B cell (primary cell): ENCODE measurements at regions not wholly inside any gene's neighbourhood (a gene's known extent, or its start where the extent isn't known, plus 50 kb on each side); places are given as distances from the start of the nearest gene placed in this dataset.

Source experiments
- ATAC-seq: fragments of 200-7000 bp; cut with Tn5 transposase; one replicate; pipeline ENCODE4 v1.10.0; 2021; ENCODE audit warnings: low read depth, mild to moderate bottlenecking, moderate number of reproducible peaks, moderate library complexity
- CTCF ChIA-PET: fragments of 350-600 bp; sonication (Branson Sonifier 250); formaldehyde crosslinking; loops from one replicate; lab custom pipeline; 2021; ENCODE audit warnings: antibody characterized with exemption, inconsistent platforms; lab: Charles Lee
- POLR2A ChIA-PET: fragments of 350-600 bp; sonication (Branson Sonifier 250); formaldehyde crosslinking; loops from one replicate; lab custom pipeline; 2021; ENCODE audit warnings: antibody characterized with exemption; lab: Charles Lee
- DNase-seq: peaks from one replicate; pipeline ENCODE4 v3.0.0; 2013
- H2AFZ ChIP-seq: 2 replicates; pipeline ENCODE4 v1.6.1; 2012; ENCODE audit warnings: mild to moderate bottlenecking, low read depth, low read length; ENCODE audit not compliant: insufficient read depth, poor library complexity, severe bottlenecking
- H3K27ac ChIP-seq, 2 donors: 1 replicate in 1 of 2; 2 replicates in 1 of 2; pipeline ENCODE4 v1.5.1; 2012 to 2013; ENCODE audit warnings: low read length in 2 of 2, mild to moderate bottlenecking in 2 of 2, moderate library complexity in 1 of 2
- H3K27me3 ChIP-seq, 4 experiments: fragments of 200-600 bp in 1 of 4; sonication (generic) in 1 of 4; replicated peaks in 1 of 4; 1 replicate in 2 of 4; 2 replicates in 2 of 4; pipeline versions ENCODE4 v1.6.1 to v1.7.0; 2013 to 2016; ENCODE audit warnings: low read length in 3 of 4, mild to moderate bottlenecking in 2 of 4, mixed read lengths in 1 of 4, moderate library complexity in 1 of 4; ENCODE audit not compliant: insufficient read depth in 4 of 4, control insufficient read depth in 3 of 4; ENCODE audit errors: control extremely low read depth in 1 of 4
- H3K36me3 ChIP-seq, 2 experiments: replicated peaks in 1 of 2; 1 replicate in 1 of 2; 2 replicates in 1 of 2; pipeline versions ENCODE4 v1.6.1 to v1.7.1; 2013; ENCODE audit warnings: low read length in 1 of 2; ENCODE audit not compliant: insufficient read depth in 2 of 2, control insufficient read depth in 1 of 2; ENCODE audit errors: control extremely low read depth in 1 of 2, extremely low read depth in 1 of 2
- H3K4me1 ChIP-seq, 2 donors: fragments of 200-600 bp in 1 of 2; sonication (generic) in 1 of 2; 1 replicate in 1 of 2; 2 replicates in 1 of 2; pipeline versions ENCODE4 v1.5.1 to v1.6.1; 2013 to 2017; ENCODE audit warnings: low read length in 2 of 2; ENCODE audit not compliant: control insufficient read depth in 2 of 2, insufficient read depth in 2 of 2
- H3K4me2 ChIP-seq: replicated peaks from 2 replicates; pipeline ENCODE3; 2012; ENCODE audit warnings: mild to moderate bottlenecking, low read depth, low read length; ENCODE audit not compliant: poor library complexity, severe bottlenecking
- H3K4me3 ChIP-seq, 5 experiments: fragments of 200-600 bp in 1 of 5; sonication (generic) in 1 of 5; 1 replicate in 3 of 5; 2 replicates in 2 of 5; pipeline versions ENCODE4 v1.5.1 to v1.7.0; 2011 to 2016; ENCODE audit warnings: low read length in 4 of 5, mild to moderate bottlenecking in 4 of 5, low read depth in 2 of 5, control low read depth in 1 of 5, moderate library complexity in 1 of 5; ENCODE audit not compliant: insufficient read depth in 1 of 5; ENCODE audit errors: control extremely low read depth in 1 of 5, extremely low read depth in 1 of 5
- H3K79me2 ChIP-seq: fragments of 200-600 bp; sonication (generic); one replicate; pipeline ENCODE4 v1.6.0; 2016; ENCODE audit warnings: low read length; ENCODE audit not compliant: control insufficient read depth, insufficient read depth
- H3K9ac ChIP-seq: fragments of 200-600 bp; sonication (generic); 2 replicates; pipeline ENCODE4 v1.6.1; 2017; ENCODE audit warnings: mild to moderate bottlenecking, low read length, moderate library complexity
- H3K9me3 ChIP-seq, 3 donors: one replicate each; pipeline versions ENCODE4 v1.6.1 to v1.7.1; 2013; ENCODE audit warnings: low read length in 2 of 3; ENCODE audit not compliant: control insufficient read depth in 2 of 3, insufficient read depth in 1 of 3; ENCODE audit errors: control extremely low read depth in 1 of 3
- H4K20me1 ChIP-seq: 2 replicates; pipeline ENCODE4 v1.6.0; 2012; ENCODE audit warnings: mild to moderate bottlenecking, low read length; ENCODE audit not compliant: insufficient read depth, control insufficient read depth, poor library complexity, severe bottlenecking
- H3K27ac Mint-ChIP-seq: one replicate; pipeline ENCODE4 v1.8.0; 2021; ENCODE audit warnings: mixed read lengths
- H3K27me3 Mint-ChIP-seq: one replicate; pipeline ENCODE4 v1.8.0; 2021; ENCODE audit warnings: mixed read lengths
- H3K4me1 Mint-ChIP-seq: one replicate; pipeline ENCODE4 v1.8.0; 2021; ENCODE audit warnings: mixed read lengths
- H3K4me3 Mint-ChIP-seq: one replicate; pipeline ENCODE4 v1.8.0; 2021; ENCODE audit warnings: mixed read lengths
- H3K9me3 Mint-ChIP-seq: one replicate; pipeline ENCODE4 v1.8.0; 2022; ENCODE audit warnings: mixed read lengths; ENCODE audit not compliant: insufficient read depth
- CTCF ChIP-seq: fragments of 200-600 bp; IDR thresholded peaks from one replicate; pipeline ENCODE4 v1.8.0; 2022; ENCODE audit warnings: antibody characterized with exemption, mild to moderate bottlenecking
- EZH2 ChIP-seq: IDR thresholded peaks from 2 replicates; pipeline ENCODE4 v1.6.1; 2012; ENCODE audit warnings: borderline replicate concordance, low read depth, mild to moderate bottlenecking, moderate library complexity, low read length; ENCODE audit not compliant: insufficient read depth, poor library complexity, severe bottlenecking
- WGBS: methylation state at CpG from one replicate; pipeline ENCODE4 v1.1.5; 2013; ENCODE audit warnings: missing lambda C conversion rate; ENCODE audit not compliant: insufficient coverage; 5-methylcytosine and 5-hydroxymethylcytosine counted together
- intact Hi-C: fragments of 100-400 bp; cut with micrococcal nuclease; formaldehyde crosslinking; loops from one replicate; pipeline ENCODE4 v1.10.0; 2022

DNA sequence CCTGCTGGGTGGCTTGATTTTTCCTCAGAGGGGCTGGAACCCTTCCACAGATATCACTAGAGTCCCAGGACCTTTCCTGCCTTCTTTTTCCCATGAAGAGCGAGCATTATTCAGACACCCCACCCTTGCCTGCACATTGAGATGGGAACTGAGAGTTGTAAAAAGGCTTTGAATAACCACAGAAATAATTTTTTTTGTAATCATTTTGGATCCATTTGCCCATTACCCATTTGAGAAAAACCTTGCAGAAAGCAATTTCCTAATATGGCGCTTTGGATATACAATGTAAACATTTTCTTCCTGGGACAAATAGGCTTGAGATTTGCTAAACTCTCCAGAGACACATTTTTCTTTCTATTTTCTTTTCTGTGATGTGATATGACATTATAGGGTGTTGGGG, 250.6 kb downstream of the MSRB3 start:
- no CpG with 5 or more reads among the region's 2 CpGs for WGBS
- H3K4me3 ChIP-seq, result no peak overlapping the region
- no peak overlapping the region for H3K27ac ChIP-seq
- no peak overlapping the region for H3K4me2 ChIP-seq
- H3K36me3 ChIP-seq, result no peaks in the 10 kb centered on the region
- TF ChIP-seq EZH2 (no peak), CTCF (no peak)
- H3K9ac ChIP-seq, result no peak overlapping the region
- POLR2A ChIA-PET, result no interaction called here
- no peaks in the 10 kb centered on the region for H3K79me2 ChIP-seq
- DNase-seq, result no peak
- Mint-ChIP-seq H3K27me3 (peaks cover under 1% of the 10 kb centered on the region), H3K9me3 (no peaks in the 10 kb centered on the region), H3K4me3 (no peak overlapping the region), H3K27ac (no peak overlapping the region), H3K4me1 (no peaks in the 10 kb centered on the region)
- intact Hi-C loops, result no loop called here
- H3K4me1 ChIP-seq, result no peaks in the 10 kb centered on the region
- CTCF ChIA-PET, result no interaction called here
- H3K9me3 ChIP-seq, result peaks cover 0 to 3% (median 0%) of the 10 kb centered on the region in 3 donors
- H3K27me3 ChIP-seq, result no peaks in the 10 kb centered on the region
- ATAC-seq, result no peak
- no peak overlapping the region for H2AFZ ChIP-seq
- H4K20me1 ChIP-seq, result no peaks in the 10 kb centered on the region

GRCh38 chr12:65529771-65530435, 251.4 kb downstream of the MSRB3 start:
- WGBS, result 92% methylated on average over 7 of the region's 7 CpGs
- H3K9ac ChIP-seq, result no peak overlapping the region
- no peak for TF ChIP-seq CTCF
- TF ChIP-seq EZH2, result no peak
- no peaks in the 10 kb centered on the region for H3K27me3 ChIP-seq
- H4K20me1 ChIP-seq, result no peaks in the 10 kb centered on the region
- Mint-ChIP-seq H3K4me3 (no peak overlapping the region), H3K27me3 (no peaks in the 10 kb centered on the region), H3K27ac (no peak overlapping the region), H3K9me3 (no peaks in the 10 kb centered on the region), H3K4me1 (no peaks in the 10 kb centered on the region)
- ATAC-seq, result no peak
- no peaks in the 10 kb centered on the region for H3K36me3 ChIP-seq
- H3K4me1 ChIP-seq, result no peaks in the 10 kb centered on the region
- no peak overlapping the region for H2AFZ ChIP-seq
- DNase-seq, result no peak
- intact Hi-C loops, result no loop called here
- peaks cover 0 to 3% (median 0%) of the 10 kb centered on the region in 3 donors for H3K9me3 ChIP-seq
- no peak overlapping the region for H3K4me2 ChIP-seq
- H3K27ac ChIP-seq, result no peak overlapping the region
- CTCF ChIA-PET, result no interaction called here
- no peak overlapping the region for H3K4me3 ChIP-seq
- no peaks in the 10 kb centered on the region for H3K79me2 ChIP-seq
- POLR2A ChIA-PET, result no interaction called here
